Kidney (tissue), 13 donors: ENCODE measurements at regions not wholly inside any gene's neighbourhood (a gene's known extent, or its start where the extent isn't known, plus 50 kb on each side); places are given as distances from the start of the nearest gene placed in this dataset.

Experiments
- DNase-seq, 5 donors: peaks; one replicate each; pipeline ENCODE4 v3.0.0-alpha.2; 2013 to 2020
- FAIRE-seq: peaks from 2 replicates; lab custom pipeline; 2012; peaks lifted over from hg19 to GRCh38; lab: Jason Lieb, UNC
- H3K27ac ChIP-seq, 2 donors: one replicate each; pipeline ENCODE4 v1.7.0; 2013; ENCODE audit warnings: low read depth in 2 of 2, low read length in 2 of 2, inconsistent platforms in 1 of 2
- H3K27me3 ChIP-seq: one replicate; pipeline ENCODE4 v1.7.1; 2013; ENCODE audit warnings: low read length, inconsistent platforms; ENCODE audit not compliant: control insufficient read depth, insufficient read depth
- H3K36me3 ChIP-seq, 3 donors: one replicate each; pipeline versions ENCODE4 v1.7.0 to v1.7.1; 2013; ENCODE audit warnings: low read length in 3 of 3, control low read depth in 1 of 3, inconsistent platforms in 1 of 3; ENCODE audit not compliant: insufficient read depth in 3 of 3, control insufficient read depth in 2 of 3
- H3K4me1 ChIP-seq, 3 donors: one replicate each; pipeline versions ENCODE4 v1.7.0 to v1.7.1; 2013; ENCODE audit warnings: low read length in 3 of 3, inconsistent platforms in 1 of 3, low read depth in 1 of 3; ENCODE audit not compliant: control insufficient read depth in 2 of 3, insufficient read depth in 2 of 3
- H3K4me3 ChIP-seq, 3 donors: one replicate each; pipeline versions ENCODE4 v1.7.0 to v1.8.1; 2013; ENCODE audit warnings: low read length in 3 of 3, control low read depth in 1 of 3, inconsistent platforms in 1 of 3
- H3K9ac ChIP-seq, 3 donors: one replicate each; pipeline versions ENCODE4 v1.7.0 to v1.7.1; 2013; ENCODE audit warnings: low read length in 3 of 3, control low read depth in 1 of 3, inconsistent platforms in 1 of 3
- H3K9me3 ChIP-seq, 3 donors: one replicate each; pipeline versions ENCODE4 v1.7.0 to v1.7.1; 2013; ENCODE audit warnings: low read length in 3 of 3, control low read depth in 1 of 3, inconsistent platforms in 1 of 3; ENCODE audit not compliant: control insufficient read depth in 2 of 3, insufficient read depth in 1 of 3
- intact Hi-C: fragments of 100-400 bp; cut with DNase I; formaldehyde crosslinking; loops from one replicate; pipeline ENCODE4 v1.11.1; 2022
- TF ChIP-seq, protein P1 (sequence below): IDR thresholded peaks from 3 replicates; pipeline ENCODE4 v1.5.1; 2012; ENCODE audit warnings: mild to moderate bottlenecking, moderate library complexity, borderline replicate concordance; ENCODE audit not compliant: insufficient read depth; ENCODE audit errors: extremely low read depth
- donor health status: control.
- donor health status: control.
- donor health status: control.
- donor health status: control.
- donor health status: control.
- donor health status: DM: yes; HTN: yes; CAD: no.
- donor health status: Normal renal cell carcinoma (clear cell type).

DNA sequence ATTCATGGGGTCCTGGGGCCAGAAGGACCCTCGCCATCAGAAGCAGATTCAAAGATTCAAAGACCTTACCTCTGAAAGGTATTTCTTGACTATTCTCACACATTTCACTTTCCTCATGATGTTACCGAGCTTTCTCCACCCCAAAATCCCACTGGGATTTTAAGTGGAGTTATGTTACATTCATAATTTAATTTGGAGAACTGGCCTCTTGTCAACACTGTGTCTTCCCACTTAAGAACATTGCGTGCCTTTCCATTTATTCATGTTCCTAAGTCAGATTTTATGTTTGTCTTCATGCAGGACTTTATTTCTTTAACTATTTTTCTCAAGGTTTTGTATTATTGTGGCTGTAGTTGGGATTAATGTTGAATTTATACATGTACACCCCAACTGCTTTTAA, 123.5 kb upstream of the BMPER start:
- no peaks in the 10 kb centered on the region for H3K4me1 ChIP-seq
- FAIRE-seq (no peak), DNase-seq (no peak)
- H3K9me3 ChIP-seq, result peaks cover 0 to 3% (median 0%) of the 10 kb centered on the region in 3 donors
- no peak overlapping the region for H3K4me3 ChIP-seq
- TF ChIP-seq, protein P1, sequence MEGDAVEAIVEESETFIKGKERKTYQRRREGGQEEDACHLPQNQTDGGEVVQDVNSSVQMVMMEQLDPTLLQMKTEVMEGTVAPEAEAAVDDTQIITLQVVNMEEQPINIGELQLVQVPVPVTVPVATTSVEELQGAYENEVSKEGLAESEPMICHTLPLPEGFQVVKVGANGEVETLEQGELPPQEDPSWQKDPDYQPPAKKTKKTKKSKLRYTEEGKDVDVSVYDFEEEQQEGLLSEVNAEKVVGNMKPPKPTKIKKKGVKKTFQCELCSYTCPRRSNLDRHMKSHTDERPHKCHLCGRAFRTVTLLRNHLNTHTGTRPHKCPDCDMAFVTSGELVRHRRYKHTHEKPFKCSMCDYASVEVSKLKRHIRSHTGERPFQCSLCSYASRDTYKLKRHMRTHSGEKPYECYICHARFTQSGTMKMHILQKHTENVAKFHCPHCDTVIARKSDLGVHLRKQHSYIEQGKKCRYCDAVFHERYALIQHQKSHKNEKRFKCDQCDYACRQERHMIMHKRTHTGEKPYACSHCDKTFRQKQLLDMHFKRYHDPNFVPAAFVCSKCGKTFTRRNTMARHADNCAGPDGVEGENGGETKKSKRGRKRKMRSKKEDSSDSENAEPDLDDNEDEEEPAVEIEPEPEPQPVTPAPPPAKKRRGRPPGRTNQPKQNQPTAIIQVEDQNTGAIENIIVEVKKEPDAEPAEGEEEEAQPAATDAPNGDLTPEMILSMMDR, result no peak
- H3K27me3 ChIP-seq, result no peaks in the 10 kb centered on the region
- intact Hi-C loops, result no loop called here
- no peak overlapping the region for H3K27ac ChIP-seq
- no peak overlapping the region for H3K9ac ChIP-seq
- no peaks in the 10 kb centered on the region for H3K36me3 ChIP-seq

DNA sequence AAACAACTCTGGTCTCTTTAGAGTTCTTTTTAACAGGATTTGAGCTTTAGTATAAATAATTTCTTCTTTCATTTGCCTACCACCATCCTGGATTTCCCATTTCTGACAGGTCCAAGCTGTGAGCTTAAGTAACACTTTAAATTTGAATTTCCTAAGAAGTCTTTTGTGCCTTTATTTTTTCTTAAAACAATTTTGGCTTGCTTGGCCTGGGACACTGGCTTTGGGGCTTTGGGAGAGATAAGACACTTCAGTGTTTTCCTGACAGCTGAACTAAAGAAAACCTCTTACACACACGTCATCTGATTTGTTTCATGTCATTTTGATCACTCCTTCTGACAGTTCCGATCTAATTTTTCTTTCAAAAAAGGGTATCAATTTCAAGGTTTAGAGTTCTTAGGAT, 121.3 kb upstream of the BMPER start:
- Histone ChIP-seq H3K4me1 (no peaks in the 10 kb centered on the region), H3K4me3 (no peak overlapping the region), H3K27ac (no peak overlapping the region), H3K27me3 (no peaks in the 10 kb centered on the region), H3K36me3 (no peaks in the 10 kb centered on the region), H3K9me3 (peaks cover 0 to 3% (median 0%) of the 10 kb centered on the region in 3 donors), H3K9ac (no peak overlapping the region)
- TF ChIP-seq, protein P1, result no peak
- FAIRE-seq, result no peak
- DNase-seq, result no peak
- intact Hi-C loops, result no loop called here

DNA sequence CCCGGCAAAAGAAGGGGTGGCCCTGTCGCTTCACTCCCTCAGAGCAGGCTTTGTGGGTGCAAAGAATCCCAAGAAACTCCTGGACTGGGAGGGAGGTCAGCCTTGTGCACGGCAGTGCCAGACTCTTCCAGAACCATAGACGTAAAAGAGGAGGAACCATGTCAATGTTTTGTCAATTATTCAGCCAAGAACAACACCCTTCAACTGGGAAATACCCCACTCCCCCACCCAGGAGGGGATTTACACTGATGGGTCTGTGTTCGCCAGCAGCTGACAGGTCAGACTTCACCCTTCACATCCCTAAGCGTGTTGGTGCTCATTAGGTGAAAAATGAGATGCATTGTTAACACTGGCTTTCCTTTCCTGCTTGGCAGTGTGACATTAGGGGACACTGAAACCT, 116.8 kb upstream of the BMPER start:
- Histone ChIP-seq H3K27ac (no peak overlapping the region), H3K36me3 (no peaks in the 10 kb centered on the region), H3K9me3 (no peaks in the 10 kb centered on the region), H3K4me3 (no peak overlapping the region), H3K4me1 (no peaks in the 10 kb centered on the region), H3K27me3 (no peaks in the 10 kb centered on the region), H3K9ac (no peak overlapping the region)
- TF ChIP-seq, protein P1, result no peak
- peak in 1 of 5 donors; percentile 26 for DNase-seq
- intact Hi-C loops, result no loop called here
- FAIRE-seq, result no peak

DNA sequence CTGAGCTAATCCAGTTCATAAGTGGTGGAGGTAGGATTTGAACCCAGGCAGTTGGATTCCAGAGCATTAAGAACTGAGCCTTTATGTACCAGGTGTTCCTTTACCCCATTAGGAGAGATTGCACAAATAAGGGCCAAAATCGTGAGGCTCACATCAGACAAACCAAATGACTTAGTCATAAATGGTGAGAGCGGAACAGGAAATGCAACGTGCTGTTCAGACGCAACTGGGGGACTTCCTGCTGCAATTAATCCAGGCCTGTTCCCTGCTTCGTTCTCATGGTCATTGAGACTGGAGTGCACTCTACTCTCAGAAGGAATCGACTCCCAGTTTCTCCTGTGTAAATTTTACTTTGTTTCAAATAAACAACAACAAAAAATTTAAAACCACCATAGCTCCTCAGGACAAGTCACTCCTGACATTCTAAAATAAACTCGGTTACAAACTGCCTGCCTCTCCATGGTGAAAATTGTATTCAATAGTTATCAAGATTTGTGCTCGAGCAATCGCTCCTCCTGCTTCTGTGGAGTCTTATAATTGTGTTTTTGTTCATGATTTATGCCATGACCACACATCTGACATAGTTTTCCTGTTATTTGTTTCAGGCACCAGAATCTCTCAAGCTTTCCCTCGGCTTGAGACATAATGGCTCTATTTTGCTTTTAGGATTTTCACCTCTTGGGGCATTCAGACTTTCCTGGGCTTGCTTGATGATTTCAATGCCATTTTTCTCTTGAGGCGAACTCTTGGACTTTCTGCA, 115.3 kb upstream of the BMPER start:
- Histone ChIP-seq H3K27me3 (no peaks in the 10 kb centered on the region), H3K9me3 (no peaks in the 10 kb centered on the region), H3K36me3 (no peaks in the 10 kb centered on the region), H3K4me1 (no peaks in the 10 kb centered on the region), H3K9ac (no peak overlapping the region), H3K4me3 (no peak overlapping the region), H3K27ac (no peak overlapping the region)
- no peak for FAIRE-seq
- TF ChIP-seq, protein P1, result no peak
- peak in 2 of 5 donors; percentile 38 to 53 for DNase-seq
- intact Hi-C loops, result no loop called here
